ENCODE measurements at regions not wholly inside any gene's neighbourhood (a gene's known extent, or its start where the extent isn't known, plus 50 kb on each side); places are given as distances from the start of the nearest gene placed in this dataset.

DNA sequence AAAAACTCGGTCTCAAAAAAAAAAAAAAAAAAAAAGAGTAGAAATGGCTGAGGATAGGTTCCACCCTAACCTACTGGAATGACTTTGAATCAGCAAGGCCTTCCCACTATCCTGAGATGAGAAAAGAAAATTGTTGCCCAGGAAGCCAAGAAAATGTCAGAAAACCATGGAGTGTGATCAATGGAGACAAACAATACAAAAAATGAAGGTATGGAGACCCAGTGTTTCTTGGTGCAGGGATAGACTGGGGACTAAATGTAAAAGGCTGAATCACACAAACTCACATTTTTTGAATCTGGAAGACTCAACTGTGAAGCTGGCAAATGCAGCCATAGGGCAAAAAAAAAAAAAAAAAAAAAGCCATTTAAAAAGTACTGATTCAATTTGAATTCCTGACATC is 364.3 kb upstream of the ANKRD30A start:
- H4K20me1 ChIP-seq (ENCODE audit: insufficient read depth, low read length) = no peaks in the 10 kb centered on the region
- no peak overlapping the region for H4K8ac ChIP-seq (ENCODE audit: low read depth in 2 of 2, low read length in 2 of 2)
- H4K91ac ChIP-seq (ENCODE audit: insufficient read depth, low read depth, low read length) = no peak overlapping the region
- no peaks in the 10 kb centered on the region for H3K36me3 ChIP-seq (ENCODE audit: control insufficient read depth, insufficient read depth, low read length)
- no peaks in the 10 kb centered on the region for H3K9me3 ChIP-seq (ENCODE audit: control insufficient read depth, insufficient read depth, low read length)
- peaks cover 2% of the 10 kb centered on the region; the same call in 1 of the 2 replicates for H3K9me1 ChIP-seq (ENCODE audit: insufficient read depth, low read length)
- POLR2A ChIA-PET (ENCODE audit: unreplicated experiment) = no interaction called here
- no peak overlapping the region for H3K27ac ChIP-seq (ENCODE audit: insufficient read depth, low read length)
- no CpG with 5 or more reads among the region's 1 CpG for WGBS, 2 experiments (ENCODE audit: extremely low coverage in 2 of 2, insufficient read length in 1 of 2)
- TF ChIP-seq RFX5 (IDR thresholded peaks at IDR 0.05; ENCODE audit: low read depth, low read length) (no peak), SMC3 (IDR thresholded peaks at IDR 0.05; ENCODE audit: low read depth, low read length) (no peak), RCOR1 (IDR thresholded peaks at IDR 0.05; ENCODE audit: insufficient replicate concordance, low read length) (no peak), MXI1 (IDR thresholded peaks at IDR 0.05; ENCODE audit: borderline replicate concordance, low read depth, low read length) (no peak), MAFK (IDR thresholded peaks at IDR 0.05; ENCODE audit: low read depth, low read length) (no peak), CEBPB (IDR thresholded peaks at IDR 0.05; ENCODE audit: low read depth, low read length) (no peak), POLR2A (IDR thresholded peaks at IDR 0.05; ENCODE audit: low read depth, low read length) (no peak), FOS (IDR thresholded peaks at IDR 0.05; ENCODE audit: low read depth, low read length) (no peak), RAD21 (IDR thresholded peaks at IDR 0.05; ENCODE audit: low read length) (no peak), CHD1 (IDR thresholded peaks at IDR 0.05; ENCODE audit: low read depth, low read length) (no peak)
- TF ChIP-seq, protein P1, sequence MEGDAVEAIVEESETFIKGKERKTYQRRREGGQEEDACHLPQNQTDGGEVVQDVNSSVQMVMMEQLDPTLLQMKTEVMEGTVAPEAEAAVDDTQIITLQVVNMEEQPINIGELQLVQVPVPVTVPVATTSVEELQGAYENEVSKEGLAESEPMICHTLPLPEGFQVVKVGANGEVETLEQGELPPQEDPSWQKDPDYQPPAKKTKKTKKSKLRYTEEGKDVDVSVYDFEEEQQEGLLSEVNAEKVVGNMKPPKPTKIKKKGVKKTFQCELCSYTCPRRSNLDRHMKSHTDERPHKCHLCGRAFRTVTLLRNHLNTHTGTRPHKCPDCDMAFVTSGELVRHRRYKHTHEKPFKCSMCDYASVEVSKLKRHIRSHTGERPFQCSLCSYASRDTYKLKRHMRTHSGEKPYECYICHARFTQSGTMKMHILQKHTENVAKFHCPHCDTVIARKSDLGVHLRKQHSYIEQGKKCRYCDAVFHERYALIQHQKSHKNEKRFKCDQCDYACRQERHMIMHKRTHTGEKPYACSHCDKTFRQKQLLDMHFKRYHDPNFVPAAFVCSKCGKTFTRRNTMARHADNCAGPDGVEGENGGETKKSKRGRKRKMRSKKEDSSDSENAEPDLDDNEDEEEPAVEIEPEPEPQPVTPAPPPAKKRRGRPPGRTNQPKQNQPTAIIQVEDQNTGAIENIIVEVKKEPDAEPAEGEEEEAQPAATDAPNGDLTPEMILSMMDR (conservative IDR thresholded peaks at IDR 0.05; ENCODE audit: low read depth, low read length) = no peak
- TF ChIP-seq, protein P2, sequence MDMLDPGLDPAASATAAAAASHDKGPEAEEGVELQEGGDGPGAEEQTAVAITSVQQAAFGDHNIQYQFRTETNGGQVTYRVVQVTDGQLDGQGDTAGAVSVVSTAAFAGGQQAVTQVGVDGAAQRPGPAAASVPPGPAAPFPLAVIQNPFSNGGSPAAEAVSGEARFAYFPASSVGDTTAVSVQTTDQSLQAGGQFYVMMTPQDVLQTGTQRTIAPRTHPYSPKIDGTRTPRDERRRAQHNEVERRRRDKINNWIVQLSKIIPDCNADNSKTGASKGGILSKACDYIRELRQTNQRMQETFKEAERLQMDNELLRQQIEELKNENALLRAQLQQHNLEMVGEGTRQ (IDR thresholded peaks at IDR 0.05; ENCODE audit: low read depth, low read length) = no peak
- no peak overlapping the region for H3K23ac ChIP-seq (ENCODE audit: low read depth, low read length)
- H3K18ac ChIP-seq (ENCODE audit: low read depth, low read length) = no peak overlapping the region; the same call in 1 of the 2 replicates
- no peak for ATAC-seq (ENCODE audit: low read depth)
- H2AFZ ChIP-seq (replicated peaks; ENCODE audit: low read length, poor library complexity) = no peak overlapping the region
- H2BK15ac ChIP-seq (ENCODE audit: low read depth, low read length) = no peak overlapping the region
- no peak overlapping the region for H3K9ac ChIP-seq (ENCODE audit: low read depth, low read length)
- H3K27me3 ChIP-seq (ENCODE audit: control insufficient read depth, insufficient read depth, low read length) = no peaks in the 10 kb centered on the region
- no peak overlapping the region for H4K5ac ChIP-seq (ENCODE audit: low read depth, low read length)
- DNase-seq = no peak
- H3K56ac ChIP-seq (ENCODE audit: extremely low read depth, insufficient read depth, low read length) = no peak overlapping the region
- no TSS peak for BruUV-seq (replicated peaks)
- dilution Hi-C loops (cut with HindIII; ENCODE audit: low sequenced_read_pairs, unreplicated experiment) (no loop called here), in situ Hi-C loops (cut with MboI; ENCODE audit: low sequenced_read_pairs) (no loop called here), intact Hi-C loops (cut with micrococcal nuclease) (no loop called here)
- H3K4me1 ChIP-seq (ENCODE audit: control insufficient read depth, insufficient read depth, low read length) = peaks cover 5% of the 10 kb centered on the region
- no peak overlapping the region for H3K4ac ChIP-seq (ENCODE audit: low read depth, low read length)
- no peak overlapping the region for H3K14ac ChIP-seq (replicated peaks; ENCODE audit: low read depth, low read length)
- H2AK9ac ChIP-seq (replicated peaks; ENCODE audit: low read depth, low read length, poor library complexity) = no peak overlapping the region
- H3K4me3 ChIP-seq (ENCODE audit: insufficient read depth, low read depth, low read length) = no peak overlapping the region
- no peaks in the 10 kb centered on the region for H3K79me1 ChIP-seq (ENCODE audit: low read depth in 1 of 2, low read length in 2 of 2)
- H2BK20ac ChIP-seq (ENCODE audit: low read depth, low read length) = peak overlapping the region; percentile 68
- H2AK5ac ChIP-seq (ENCODE audit: low read depth, low read length) = no peak overlapping the region
- CTCF ChIA-PET = no interaction called here
- H2BK120ac ChIP-seq (ENCODE audit: low read depth, low read length) = no peak overlapping the region
- H2BK5ac ChIP-seq (ENCODE audit: low read depth, low read length, poor library complexity, severe bottlenecking) = no peak overlapping the region
- no peak overlapping the region for H3K4me2 ChIP-seq (ENCODE audit: low read depth, low read length)

All from IMR-90 (cell line).